OCI-LY3 (cell line): ENCODE measurements at regions not wholly inside any gene's neighbourhood (a gene's known extent, or its start where the extent isn't known, plus 50 kb on each side); places are given as distances from the start of the nearest gene placed in this dataset.

Experiments
- CTCF ChIP-seq: fragments of 200-600, 300-600 bp; sonication (generic); IDR thresholded peaks from 2 replicates; pipeline ENCODE4 v1.5.1; 2014; ENCODE audit warnings: antibody characterized with exemption, low read length, low read depth
- EZH2phosphoT487 ChIP-seq: fragments of 200-600 bp; shearing (Covaris generic); IDR thresholded peaks from 2 replicates; pipeline ENCODE4 v1.6.1; 2018; ENCODE audit warnings: antibody characterized with exemption, mixed run types, low read depth

- TF ChIP-seq EZH2phosphoT487: no peak
- no peak for TF ChIP-seq CTCF
Measured at GRCh38 chr5:68093455-68094159, 121.9 kb upstream of the PIK3R1 start.
